Gastrocnemius medialis (tissue), 4 donors: ENCODE measurements at regions not wholly inside any gene's neighbourhood (a gene's known extent, or its start where the extent isn't known, plus 50 kb on each side); places are given as distances from the start of the nearest gene placed in this dataset.

ENCODE experiments used
- ATAC-seq, 2 donors: fragments of 150-250 bp; one replicate each; pipeline ENCODE4 v1.9.1; 2016
- DNase-seq, 2 donors: peaks; one replicate each; pipeline ENCODE4 v3.0.0-alpha.2; 2019
- H3K27ac ChIP-seq, 4 donors: fragments of 200-600 bp; sonication (generic); 1 replicate in 1 of 4; 2 replicates in 3 of 4; pipeline ENCODE4 v1.5.1; 2016 to 2018; ENCODE audit warnings: mild to moderate bottlenecking in 2 of 4, moderate library complexity in 1 of 4
- H3K27me3 ChIP-seq, 3 donors: fragments of 200-600 bp; sonication (generic) in 2 of 3; 1 replicate in 1 of 3; 2 replicates in 2 of 3; pipeline versions ENCODE4 v1.5.1 to v1.6.0; 2016 to 2019; ENCODE audit warnings: mild to moderate bottlenecking in 1 of 3, moderate library complexity in 1 of 3
- H3K36me3 ChIP-seq, 2 donors: fragments of 200-600 bp; sonication (generic) in 1 of 2; one replicate each; pipeline ENCODE4 v1.5.1; 2017 to 2018
- H3K4me1 ChIP-seq, 2 donors: fragments of 200-600 bp; sonication (generic) in 1 of 2; one replicate each; pipeline ENCODE4 v1.5.1; 2016 to 2017; ENCODE audit warnings: mild to moderate bottlenecking in 2 of 2
- H3K4me3 ChIP-seq, 4 donors: fragments of 200-600 bp; sonication (generic) in 3 of 4; 1 replicate in 1 of 4; 2 replicates in 3 of 4; pipeline ENCODE4 v1.5.1; 2016 to 2019; ENCODE audit warnings: mild to moderate bottlenecking in 2 of 4
- H3K9me3 ChIP-seq, 3 donors: fragments of 200-600 bp; sonication (generic) in 2 of 3; 1 replicate in 1 of 3; 2 replicates in 2 of 3; pipeline ENCODE4 v1.5.1; 2016 to 2019
- CTCF ChIP-seq, 5 experiments: fragments of 450-650 bp in 3 of 5; fragments of 200-600 bp in 2 of 5; sonication (generic) in 2 of 5; IDR thresholded peaks in 4 of 5; conservative IDR thresholded peaks in 1 of 5; 1 replicate in 4 of 5; 2 replicates in 1 of 5; pipeline ENCODE4 v1.5.1; 2016 to 2019; ENCODE audit warnings: antibody characterized with exemption in 5 of 5, mild to moderate bottlenecking in 3 of 5, moderate library complexity in 3 of 5
- POLR2A ChIP-seq, 2 donors: fragments of 450-650 bp; IDR thresholded peaks; one replicate each; pipeline ENCODE4 v1.6.1; 2017; ENCODE audit warnings: antibody characterized with exemption in 2 of 2, mild to moderate bottlenecking in 2 of 2, moderate library complexity in 2 of 2
- in situ Hi-C, 4 donors: fragments of 200-750 bp; cut with MboI; loops; one replicate each; pipeline versions ENCODE4 v1.15.0 to v1.8.0; 2017; ENCODE audit warnings: low sequenced_read_pairs in 4 of 4
- intact Hi-C: fragments of 100-400 bp; cut with DNase I; formaldehyde crosslinking; loops from one replicate; pipeline ENCODE4 v1.15.1; 2023; ENCODE audit warnings: low total_unique reads

- Histone ChIP-seq H3K9me3 (no peaks in the 10 kb centered on the region), H3K27me3 (no peaks in the 10 kb centered on the region), H3K4me3 (no peak overlapping the region), H3K36me3 (peaks cover 0 to 6% of the 10 kb centered on the region in 2 donors), H3K27ac (no peak overlapping the region), H3K4me1 (no peaks in the 10 kb centered on the region)
- DNase-seq, result no peak
- no peak for ATAC-seq
- in situ Hi-C loops, result no loop called here
- intact Hi-C loops, result loop anchor here (5.0 kb wide), 1 partner anchor 93 kb away; no protein-coding TSS in a partner anchor
- TF ChIP-seq POLR2A (IDR thresholded peaks at IDR 0.05), result no peak
- TF ChIP-seq CTCF (IDR thresholded peaks at IDR 0.05 in 4 of 5, conservative IDR thresholded peaks at IDR 0.05 in 1 of 5), result no peak
These were observed 132.3 kb downstream of the TTC32 start for GRCh38 chr2:19769513-19769912.

- Histone ChIP-seq H3K4me1 (no peaks in the 10 kb centered on the region), H3K36me3 (peaks cover 0 to 6% of the 10 kb centered on the region in 2 donors), H3K4me3 (no peak overlapping the region), H3K27ac (no peak overlapping the region), H3K27me3 (no peaks in the 10 kb centered on the region), H3K9me3 (no peaks in the 10 kb centered on the region)
- DNase-seq (no peak), ATAC-seq (no peak)
- in situ Hi-C loops, result no loop called here
- intact Hi-C loops, result loop anchor here (5.0 kb wide), 1 partner anchor 94 kb away; no protein-coding TSS in a partner anchor
- TF ChIP-seq CTCF (IDR thresholded peaks at IDR 0.05 in 4 of 5, conservative IDR thresholded peaks at IDR 0.05 in 1 of 5) (no peak), POLR2A (IDR thresholded peaks at IDR 0.05) (no peak)
These were observed 133.9 kb downstream of the TTC32 start for GRCh38 chr2:19767899-19768298.

GRCh38 chr2:19764998-19765397 lies 136.8 kb downstream of the TTC32 start:
- in situ Hi-C loops, result no loop called here
- ATAC-seq (no peak), DNase-seq (no peak)
- Histone ChIP-seq H3K4me3 (no peak overlapping the region), H3K27ac (no peak overlapping the region), H3K27me3 (no peaks in the 10 kb centered on the region), H3K4me1 (no peaks in the 10 kb centered on the region), H3K36me3 (peaks cover 0 to 6% of the 10 kb centered on the region in 2 donors), H3K9me3 (no peaks in the 10 kb centered on the region)
- intact Hi-C loops, result loop anchor here (5.0 kb wide), 1 partner anchor 97 kb away; no protein-coding TSS in a partner anchor
- TF ChIP-seq POLR2A (IDR thresholded peaks at IDR 0.05), result no peak
- TF ChIP-seq CTCF (IDR thresholded peaks at IDR 0.05 in 4 of 5, conservative IDR thresholded peaks at IDR 0.05 in 1 of 5), result no peak

GRCh38 chr2:19763731-19764130 lies 138.1 kb downstream of the TTC32 start:
- TF ChIP-seq POLR2A (IDR thresholded peaks at IDR 0.05) (no peak), CTCF (IDR thresholded peaks at IDR 0.05 in 4 of 5, conservative IDR thresholded peaks at IDR 0.05 in 1 of 5) (no peak)
- Histone ChIP-seq H3K27me3 (no peaks in the 10 kb centered on the region), H3K4me3 (no peak overlapping the region), H3K27ac (no peak overlapping the region), H3K36me3 (peaks cover 0 to 6% of the 10 kb centered on the region in 2 donors), H3K9me3 (no peaks in the 10 kb centered on the region), H3K4me1 (no peaks in the 10 kb centered on the region)
- intact Hi-C loops, result no loop called here
- no peak for DNase-seq
- in situ Hi-C loops, result no loop called here
- ATAC-seq, result no peak
